PC-9 (cell line): ENCODE measurements at regions not wholly inside any gene's neighbourhood (a gene's known extent, or its start where the extent isn't known, plus 50 kb on each side); places are given as distances from the start of the nearest gene placed in this dataset.

Source experiments
- BruUV-seq: library from RNA; stranded (reverse); fragments of 400-500 nt; replicated peaks from 2 replicates; lab custom pipeline; 2021; lab: Mats Ljungman, UMichigan
- CTCF ChIA-PET: fragments of 300-600 bp; sonication (Branson Sonifier 250); formaldehyde crosslinking; loops from one replicate; lab custom pipeline; 2022; ENCODE audit warnings: antibody characterized with exemption; lab: Charles Lee
- POLR2A ChIA-PET: fragments of 300-600 bp; sonication (Branson Sonifier 250); formaldehyde crosslinking; loops from one replicate; lab custom pipeline; 2022; ENCODE audit warnings: antibody characterized with exemption; ENCODE audit not compliant: unreplicated experiment; lab: Charles Lee
- DNase-seq, 2 experiments: peaks; one replicate each; pipeline versions ENCODE4 v3.0.0 to v3.0.0-alpha.2; 2015 to 2022; ENCODE audit warnings: mixed read lengths in 1 of 2
- H2AFZ ChIP-seq: fragments of 200-600 bp; sonication (generic); 2 replicates; pipeline ENCODE4 v1.8.1; 2017; ENCODE audit warnings: antibody characterized with exemption
- H3F3A ChIP-seq: fragments of 200-600 bp; sonication (generic); 2 replicates; pipeline ENCODE4 v1.8.1; 2017; ENCODE audit warnings: antibody characterized with exemption, mild to moderate bottlenecking, low read depth; ENCODE audit not compliant: insufficient read depth
- H3K27ac ChIP-seq: fragments of 200-600 bp; sonication (generic); 2 replicates; pipeline ENCODE4 v1.6.1; 2016; ENCODE audit warnings: mixed run types
- H3K27me3 ChIP-seq: fragments of 200-600 bp; sonication (generic); 2 replicates; pipeline ENCODE4 v1.6.1; 2016; ENCODE audit warnings: low read depth, mixed run types; ENCODE audit not compliant: insufficient read depth
- H3K36me3 ChIP-seq: fragments of 200-600 bp; sonication (generic); 2 replicates; pipeline ENCODE4 v1.6.1; 2016; ENCODE audit warnings: low read depth, mixed run types
- H3K4me1 ChIP-seq: fragments of 200-600 bp; sonication (generic); replicated peaks from 2 replicates; pipeline ENCODE4 v1.6.1; 2016; ENCODE audit warnings: mixed run types; ENCODE audit not compliant: insufficient read depth
- H3K4me2 ChIP-seq: fragments of 200-600 bp; sonication (generic); 2 replicates; pipeline ENCODE4 v1.6.1; 2017; ENCODE audit warnings: mixed run types
- H3K4me3 ChIP-seq: fragments of 200-600 bp; sonication (generic); 2 replicates; pipeline ENCODE4 v1.6.1; 2016; ENCODE audit warnings: mixed run types
- H3K79me2 ChIP-seq: fragments of 200-600 bp; sonication (generic); 2 replicates; pipeline ENCODE4 v1.6.1; 2017; ENCODE audit warnings: low read depth, mixed run types
- H3K9me2 ChIP-seq: fragments of 200-600 bp; sonication (generic); 2 replicates; pipeline ENCODE4 v1.8.1; 2017; ENCODE audit warnings: mild to moderate bottlenecking; ENCODE audit not compliant: insufficient read depth
- H3K9me3 ChIP-seq: fragments of 200-600 bp; sonication (generic); 2 replicates; pipeline ENCODE4 v1.8.1; 2016; ENCODE audit warnings: low read depth; ENCODE audit not compliant: insufficient read depth
- H4K20me1 ChIP-seq: fragments of 200-600 bp; sonication (generic); 2 replicates; pipeline ENCODE4 v1.8.1; 2017; ENCODE audit not compliant: insufficient read depth
- EZH2 ChIP-seq: fragments of 200-600 bp; sonication (generic); IDR thresholded peaks from 2 replicates; pipeline ENCODE4 v1.8.0; 2017; ENCODE audit warnings: antibody characterized with exemption, low read depth
- intact Hi-C: fragments of 100-400 bp; cut with micrococcal nuclease; formaldehyde crosslinking; loops from one replicate; pipeline ENCODE4 v1.10.0; 2022; ENCODE audit not compliant: unreplicated experiment
- TF ChIP-seq, protein P1 (sequence below): fragments of 200-600 bp; sonication (generic); conservative IDR thresholded peaks from 2 replicates; pipeline ENCODE4 v1.6.1; 2017; ENCODE audit warnings: mixed run types, antibody characterized with exemption, mild to moderate bottlenecking, moderate library complexity

- ChIA-PET POLR2A (interaction anchor here (0.7 kb wide), 1 partner anchor 1564 kb away, joined by 5 read pairs; no protein-coding TSS in a partner anchor), CTCF (no interaction called here)
- Histone ChIP-seq H4K20me1 (no peaks in the 10 kb centered on the region), H3F3A (no peaks in the 10 kb centered on the region), H3K36me3 (no peaks in the 10 kb centered on the region), H3K27ac (no peak overlapping the region), H3K4me2 (no peak overlapping the region), H3K9me2 (no peaks in the 10 kb centered on the region), H3K4me3 (no peak overlapping the region), H3K27me3 (no peaks in the 10 kb centered on the region), H2AFZ (no peak overlapping the region), H3K79me2 (no peaks in the 10 kb centered on the region), H3K4me1 (no peaks in the 10 kb centered on the region), H3K9me3 (no peaks in the 10 kb centered on the region)
- no peak for DNase-seq
- TF ChIP-seq, protein P1, sequence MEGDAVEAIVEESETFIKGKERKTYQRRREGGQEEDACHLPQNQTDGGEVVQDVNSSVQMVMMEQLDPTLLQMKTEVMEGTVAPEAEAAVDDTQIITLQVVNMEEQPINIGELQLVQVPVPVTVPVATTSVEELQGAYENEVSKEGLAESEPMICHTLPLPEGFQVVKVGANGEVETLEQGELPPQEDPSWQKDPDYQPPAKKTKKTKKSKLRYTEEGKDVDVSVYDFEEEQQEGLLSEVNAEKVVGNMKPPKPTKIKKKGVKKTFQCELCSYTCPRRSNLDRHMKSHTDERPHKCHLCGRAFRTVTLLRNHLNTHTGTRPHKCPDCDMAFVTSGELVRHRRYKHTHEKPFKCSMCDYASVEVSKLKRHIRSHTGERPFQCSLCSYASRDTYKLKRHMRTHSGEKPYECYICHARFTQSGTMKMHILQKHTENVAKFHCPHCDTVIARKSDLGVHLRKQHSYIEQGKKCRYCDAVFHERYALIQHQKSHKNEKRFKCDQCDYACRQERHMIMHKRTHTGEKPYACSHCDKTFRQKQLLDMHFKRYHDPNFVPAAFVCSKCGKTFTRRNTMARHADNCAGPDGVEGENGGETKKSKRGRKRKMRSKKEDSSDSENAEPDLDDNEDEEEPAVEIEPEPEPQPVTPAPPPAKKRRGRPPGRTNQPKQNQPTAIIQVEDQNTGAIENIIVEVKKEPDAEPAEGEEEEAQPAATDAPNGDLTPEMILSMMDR = no peak
- no peak for TF ChIP-seq EZH2
- intact Hi-C loops = no loop called here
- no TSS peak for BruUV-seq
Measured at GRCh38 chr4:149161247-149161646, 654.4 kb downstream of the IQCM start.

DNA sequence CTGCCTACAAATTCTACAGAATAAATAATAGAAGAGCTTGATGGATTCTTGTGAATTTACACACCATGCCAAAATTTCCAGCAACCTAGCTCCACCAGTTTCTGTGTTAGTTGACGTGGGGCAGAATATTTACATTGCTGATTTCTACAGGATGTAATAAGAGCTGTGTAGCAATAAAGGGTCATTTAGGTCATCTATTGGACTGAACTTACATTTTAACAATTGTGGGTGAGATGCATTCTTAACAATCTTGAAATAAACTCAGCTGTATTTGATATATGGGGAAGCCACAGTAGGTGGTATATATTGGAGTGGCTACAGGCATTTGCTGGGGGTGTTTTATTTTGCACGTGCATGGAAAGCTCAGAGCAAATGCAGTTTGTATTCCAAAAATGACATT lies 655.3 kb downstream of the IQCM start:
- Histone ChIP-seq H3K9me3 (no peaks in the 10 kb centered on the region), H3F3A (no peaks in the 10 kb centered on the region), H3K36me3 (no peaks in the 10 kb centered on the region), H3K27ac (no peak overlapping the region), H3K4me3 (no peak overlapping the region), H4K20me1 (no peaks in the 10 kb centered on the region), H3K9me2 (no peaks in the 10 kb centered on the region), H3K4me1 (no peaks in the 10 kb centered on the region), H3K79me2 (no peaks in the 10 kb centered on the region), H3K27me3 (no peaks in the 10 kb centered on the region), H2AFZ (no peak overlapping the region), H3K4me2 (no peak overlapping the region)
- no peak for DNase-seq
- TF ChIP-seq, protein P1 = no peak
- TF ChIP-seq EZH2 = no peak
- no TSS peak for BruUV-seq
- ChIA-PET CTCF (no interaction called here), POLR2A (no interaction called here)
- intact Hi-C loops = no loop called here

- Histone ChIP-seq H3K4me3 (no peak overlapping the region), H3K79me2 (no peaks in the 10 kb centered on the region), H3K9me3 (no peaks in the 10 kb centered on the region), H3K4me2 (no peak overlapping the region), H4K20me1 (no peaks in the 10 kb centered on the region), H3K9me2 (no peaks in the 10 kb centered on the region), H3K27me3 (no peaks in the 10 kb centered on the region), H3F3A (no peaks in the 10 kb centered on the region), H2AFZ (no peak overlapping the region), H3K36me3 (no peaks in the 10 kb centered on the region), H3K4me1 (no peaks in the 10 kb centered on the region), H3K27ac (no peak overlapping the region)
- CTCF ChIA-PET = no interaction called here
- no peak for DNase-seq
- no TSS peak for BruUV-seq
- intact Hi-C loops = no loop called here
- POLR2A ChIA-PET = no interaction called here
- TF ChIP-seq, protein P1 = no peak
- no peak for TF ChIP-seq EZH2
Measured at GRCh38 chr4:149158817-149159216, 656.8 kb downstream of the IQCM start.
